ENCODE measurements at regions not wholly inside any gene's neighbourhood (a gene's known extent, or its start where the extent isn't known, plus 50 kb on each side); places are given as distances from the start of the nearest gene placed in this dataset.

DNA sequence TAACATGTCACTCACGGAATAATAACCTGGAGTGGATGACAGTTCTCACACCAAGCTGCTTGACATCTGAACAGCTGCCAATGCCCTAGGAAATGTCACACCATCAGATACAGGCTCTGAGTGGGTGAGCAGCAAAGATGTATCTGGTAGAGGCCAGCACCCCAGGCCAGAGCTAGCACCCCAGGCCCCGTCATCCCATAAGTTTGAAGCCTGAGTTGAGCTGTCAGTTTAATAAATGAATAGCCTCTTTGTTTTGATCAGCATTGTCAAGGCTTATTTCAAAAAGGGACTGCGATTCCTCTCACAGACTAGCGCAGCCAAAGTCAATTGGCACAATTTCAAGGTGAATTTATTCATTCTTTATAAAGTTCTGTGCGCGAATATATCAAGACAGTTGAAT is 1327.1 kb downstream of the MAT2B start:
- TF ChIP-seq, protein P1, sequence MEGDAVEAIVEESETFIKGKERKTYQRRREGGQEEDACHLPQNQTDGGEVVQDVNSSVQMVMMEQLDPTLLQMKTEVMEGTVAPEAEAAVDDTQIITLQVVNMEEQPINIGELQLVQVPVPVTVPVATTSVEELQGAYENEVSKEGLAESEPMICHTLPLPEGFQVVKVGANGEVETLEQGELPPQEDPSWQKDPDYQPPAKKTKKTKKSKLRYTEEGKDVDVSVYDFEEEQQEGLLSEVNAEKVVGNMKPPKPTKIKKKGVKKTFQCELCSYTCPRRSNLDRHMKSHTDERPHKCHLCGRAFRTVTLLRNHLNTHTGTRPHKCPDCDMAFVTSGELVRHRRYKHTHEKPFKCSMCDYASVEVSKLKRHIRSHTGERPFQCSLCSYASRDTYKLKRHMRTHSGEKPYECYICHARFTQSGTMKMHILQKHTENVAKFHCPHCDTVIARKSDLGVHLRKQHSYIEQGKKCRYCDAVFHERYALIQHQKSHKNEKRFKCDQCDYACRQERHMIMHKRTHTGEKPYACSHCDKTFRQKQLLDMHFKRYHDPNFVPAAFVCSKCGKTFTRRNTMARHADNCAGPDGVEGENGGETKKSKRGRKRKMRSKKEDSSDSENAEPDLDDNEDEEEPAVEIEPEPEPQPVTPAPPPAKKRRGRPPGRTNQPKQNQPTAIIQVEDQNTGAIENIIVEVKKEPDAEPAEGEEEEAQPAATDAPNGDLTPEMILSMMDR (IDR thresholded peaks at IDR 0.05; ENCODE audit: extremely low read depth, missing control alignments) = no peak

DNA sequence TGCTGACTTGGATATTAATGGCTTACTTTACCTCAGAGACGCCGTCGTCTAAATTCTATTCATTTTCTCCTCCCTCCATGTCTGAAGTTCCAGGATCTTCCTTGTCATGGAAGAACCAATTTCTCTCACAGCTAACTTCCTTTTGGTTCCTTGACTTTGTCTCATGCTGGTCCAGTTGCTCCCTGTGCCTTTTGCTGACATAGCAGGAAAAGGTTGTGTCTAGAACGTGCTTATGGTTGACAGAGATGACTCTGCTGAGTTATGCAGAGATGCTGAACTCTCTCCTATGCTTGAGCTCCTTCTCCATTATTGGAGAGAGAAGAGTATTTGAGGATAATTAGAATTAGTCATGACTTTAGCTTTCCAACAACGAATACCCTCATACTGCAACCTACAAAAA is 1338.9 kb downstream of the MAT2B start:
- TF ChIP-seq, protein P1 (IDR thresholded peaks at IDR 0.05; ENCODE audit: extremely low read depth, missing control alignments) = no peak
- DNase-seq (ENCODE audit: low spot score) = no peak

More for the DNA sequence above, 1327.1 kb downstream of the MAT2B start:
- no peak for DNase-seq (ENCODE audit: low spot score)

DNA sequence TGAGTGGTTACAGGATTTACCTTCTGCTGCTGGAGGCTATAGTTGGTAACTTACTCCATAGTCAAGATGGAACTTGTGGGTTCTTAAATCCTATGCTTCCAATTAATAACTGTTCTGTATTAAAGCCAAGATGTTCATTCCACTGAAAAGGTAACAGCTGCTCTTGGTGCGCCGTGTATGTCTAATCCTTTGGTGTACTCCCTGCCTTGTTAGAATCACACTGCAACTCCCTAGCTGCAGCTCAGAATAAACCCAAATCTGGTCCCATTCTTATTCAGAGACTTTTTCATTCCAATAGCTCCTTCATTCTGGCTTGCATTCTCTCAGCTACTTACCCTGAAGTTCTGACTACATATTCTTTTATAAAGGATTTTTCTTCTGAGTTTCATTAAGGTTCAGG is 1355.5 kb downstream of the MAT2B start:
- DNase-seq (ENCODE audit: low spot score) = no peak
- TF ChIP-seq, protein P1 (IDR thresholded peaks at IDR 0.05; ENCODE audit: extremely low read depth, missing control alignments) = no peak

DNA sequence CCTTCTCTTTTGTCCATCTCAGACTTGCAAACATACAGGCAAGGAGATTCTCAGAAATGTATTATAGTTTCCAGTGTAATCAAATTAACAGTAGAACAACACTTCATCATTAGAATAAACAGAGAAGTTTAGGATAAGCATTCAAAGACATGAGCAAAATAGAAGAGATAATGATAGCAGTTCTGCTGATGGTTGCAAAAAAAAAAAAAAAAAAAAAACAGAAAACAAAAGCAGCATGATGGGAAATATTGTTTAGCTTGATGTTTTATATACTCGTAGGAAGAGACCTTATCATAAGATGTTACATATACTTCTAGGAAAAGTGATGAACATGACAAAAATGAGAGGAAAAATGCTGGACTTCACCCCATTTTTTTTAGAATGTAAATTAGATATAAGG is 1356.2 kb downstream of the MAT2B start:
- no peak for DNase-seq (ENCODE audit: low spot score)
- TF ChIP-seq, protein P1 (IDR thresholded peaks at IDR 0.05; ENCODE audit: extremely low read depth, missing control alignments) = no peak

DNA sequence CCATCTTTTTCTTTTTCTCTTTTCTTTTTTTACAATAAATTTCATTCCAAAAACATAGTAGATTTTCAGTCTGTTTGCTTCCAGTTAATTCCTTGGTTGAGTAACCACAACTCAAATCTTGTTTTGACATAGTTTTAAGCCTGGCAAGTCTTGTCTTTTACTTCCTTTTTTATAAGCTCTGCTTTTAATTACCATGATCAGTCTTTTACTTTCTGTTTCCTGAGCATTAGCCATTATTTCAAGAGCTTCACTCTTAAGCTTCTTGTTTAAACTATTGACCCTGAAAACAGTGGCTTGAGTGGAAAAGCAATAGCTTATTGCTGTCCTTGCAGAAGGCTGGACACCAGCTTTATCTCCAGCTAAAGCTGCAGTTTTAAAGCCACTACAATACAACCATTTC is 1363.3 kb downstream of the MAT2B start:
- peak; percentile 3 for DNase-seq (ENCODE audit: low spot score)
- TF ChIP-seq, protein P1 (IDR thresholded peaks at IDR 0.05; ENCODE audit: extremely low read depth, missing control alignments) = no peak

DNA sequence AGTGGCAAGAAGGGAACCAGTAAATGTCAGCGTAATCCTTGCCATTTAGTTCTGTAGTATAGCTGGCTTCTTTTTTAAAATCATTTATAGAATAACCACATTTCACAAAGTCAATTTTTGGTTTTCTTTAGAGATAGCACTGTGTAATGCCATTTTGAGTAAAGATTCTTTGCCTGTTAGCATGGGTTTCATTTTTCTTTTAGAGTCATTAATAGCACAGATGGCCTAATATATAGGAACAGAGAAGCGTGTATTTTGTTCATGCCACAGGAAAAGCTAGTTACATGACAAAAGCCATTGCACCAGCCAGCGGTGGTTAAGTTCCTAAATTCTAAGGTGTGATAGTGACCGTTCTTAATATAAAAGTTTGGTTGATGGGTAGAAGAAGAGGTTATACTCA is 1363.9 kb downstream of the MAT2B start:
- DNase-seq (ENCODE audit: low spot score) = no peak
- TF ChIP-seq, protein P1 (IDR thresholded peaks at IDR 0.05; ENCODE audit: extremely low read depth, missing control alignments) = no peak

DNA sequence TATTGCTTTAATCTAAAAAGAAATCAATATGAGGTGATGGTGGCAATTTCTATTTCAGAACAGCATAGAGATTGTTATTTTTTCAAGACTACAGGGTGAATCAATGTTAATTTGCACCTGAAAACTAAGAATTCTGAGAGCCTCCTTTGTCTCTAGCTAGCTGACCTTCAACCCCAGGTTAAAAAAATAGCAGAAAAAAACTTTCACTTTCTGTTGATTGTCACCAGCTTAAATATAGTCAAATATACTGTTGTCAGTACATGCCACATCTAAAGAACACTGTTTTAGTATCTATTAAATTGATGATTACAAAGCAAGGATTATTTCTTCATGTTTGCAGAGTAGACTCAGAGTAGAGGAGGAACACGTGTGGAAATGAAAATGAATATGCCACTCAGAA is 1371.4 kb downstream of the MAT2B start:
- DNase-seq (ENCODE audit: low spot score) = no peak
- TF ChIP-seq, protein P1 (IDR thresholded peaks at IDR 0.05; ENCODE audit: extremely low read depth, missing control alignments) = no peak
